Adrenal gland (tissue), 9 donors: ENCODE measurements at regions not wholly inside any gene's neighbourhood (a gene's known extent, or its start where the extent isn't known, plus 50 kb on each side); places are given as distances from the start of the nearest gene placed in this dataset.

ENCODE experiments used
- DNase-seq, 7 donors: peaks; one replicate each; pipeline ENCODE4 v3.0.0-alpha.2; 2019 to 2020
- H3K27ac ChIP-seq, 5 donors: fragments of 200-600 bp; sonication (generic) in 4 of 5; 1 replicate in 3 of 5; 2 replicates in 2 of 5; pipeline versions ENCODE4 v1.5.1 to v1.8.0; 2016 to 2020; ENCODE audit warnings: mild to moderate bottlenecking in 1 of 5
- H3K27me3 ChIP-seq: fragments of 200-600 bp; 2 replicates; pipeline ENCODE4 v1.8.0; 2021
- H3K36me3 ChIP-seq, 2 donors: fragments of 200-600 bp; replicated peaks in 1 of 2; 1 replicate in 1 of 2; 2 replicates in 1 of 2; pipeline versions ENCODE4 v1.5.1 to v1.8.0; 2018 to 2022
- H3K4me1 ChIP-seq, 2 donors: fragments of 200-600 bp; replicated peaks in 1 of 2; 1 replicate in 1 of 2; 2 replicates in 1 of 2; pipeline versions ENCODE4 v1.5.1 to v1.8.0; 2018 to 2021
- H3K4me3 ChIP-seq, 4 donors: fragments of 200-600 bp; sonication (generic) in 3 of 4; one replicate each; pipeline ENCODE4 v1.5.1; 2016 to 2018
- H3K9me3 ChIP-seq, 3 donors: fragments of 200-600 bp; sonication (generic) in 1 of 3; replicated peaks in 1 of 3; 1 replicate in 2 of 3; 2 replicates in 1 of 3; pipeline versions ENCODE4 v1.5.1 to v1.8.0; 2016 to 2021
- CTCF ChIP-seq, 6 experiments: fragments of 450-650 bp in 4 of 6; fragments of 200-600 bp in 2 of 6; sonication (generic) in 1 of 6; IDR thresholded peaks; 1 replicate in 5 of 6; 2 replicates in 1 of 6; pipeline versions ENCODE4 v1.5.1 to v1.8.0; 2016 to 2021; ENCODE audit warnings: antibody characterized with exemption in 6 of 6, mild to moderate bottlenecking in 2 of 6, moderate library complexity in 1 of 6
- POLR2A ChIP-seq, 2 donors: fragments of 450-650 bp; IDR thresholded peaks; one replicate each; pipeline ENCODE4 v1.6.1; 2017; ENCODE audit warnings: antibody characterized with exemption in 2 of 2, mild to moderate bottlenecking in 2 of 2, moderate library complexity in 1 of 2
- WGBS, 4 donors: extraction: QIAGEN DNeasy Blood & Tissue Kit in 2 of 4; methylation state at CpG; one replicate each; pipeline versions ENCODE4 v1.1.5 to v1.1.7; 2013 to 2017; 5-methylcytosine and 5-hydroxymethylcytosine counted together
- intact Hi-C, 2 donors: fragments of 100-400 bp; cut with DNase I; formaldehyde crosslinking; loops; one replicate each; pipeline versions ENCODE4 v1.14.1 to v1.15.0; 2022 to 2023
- donor health status: healthy with polysubstance abuse.
- donor health status: Bipolar disorder and iron deficiency.
- donor health status: DM: yes; HTN: yes; CAD: no.
- donor health status: DM: no; HTN: no; CAD: no.
- donor health status: DM: no; HTN: no; CAD: no.

DNA sequence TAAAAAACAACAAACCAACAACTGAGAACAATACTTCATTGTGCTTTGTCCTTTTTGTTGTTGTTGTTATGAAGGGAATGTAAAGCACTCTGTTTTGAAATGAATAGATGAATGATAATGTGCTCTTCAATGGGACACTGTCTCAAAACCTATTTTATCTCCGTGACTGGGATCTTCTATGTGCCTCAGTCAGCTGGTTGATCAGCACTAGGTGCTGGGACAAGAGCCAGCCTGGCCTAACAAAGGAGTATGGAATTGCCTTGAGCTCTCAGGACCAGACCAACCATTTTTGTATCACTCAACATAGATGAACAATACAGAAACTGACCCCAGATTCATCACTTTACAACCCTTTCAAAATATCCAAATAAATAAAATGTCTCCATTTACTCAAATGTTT, 440.2 kb downstream of the KCNJ2 start:
- WGBS, 4 donors: 78 to 87% (median 84%) methylated on average over 1 of the region's 1 CpG
- Histone ChIP-seq H3K4me3 (no peak overlapping the region), H3K36me3 (no peaks in the 10 kb centered on the region), H3K27me3 (no peaks in the 10 kb centered on the region), H3K4me1 (no peaks in the 10 kb centered on the region), H3K9me3 (no peaks in the 10 kb centered on the region), H3K27ac (no peak overlapping the region)
- intact Hi-C loops: no loop called here
- DNase-seq: no peak
- TF ChIP-seq POLR2A (IDR thresholded peaks at IDR 0.05) (no peak), CTCF (IDR thresholded peaks at IDR 0.05) (no peak)

DNA sequence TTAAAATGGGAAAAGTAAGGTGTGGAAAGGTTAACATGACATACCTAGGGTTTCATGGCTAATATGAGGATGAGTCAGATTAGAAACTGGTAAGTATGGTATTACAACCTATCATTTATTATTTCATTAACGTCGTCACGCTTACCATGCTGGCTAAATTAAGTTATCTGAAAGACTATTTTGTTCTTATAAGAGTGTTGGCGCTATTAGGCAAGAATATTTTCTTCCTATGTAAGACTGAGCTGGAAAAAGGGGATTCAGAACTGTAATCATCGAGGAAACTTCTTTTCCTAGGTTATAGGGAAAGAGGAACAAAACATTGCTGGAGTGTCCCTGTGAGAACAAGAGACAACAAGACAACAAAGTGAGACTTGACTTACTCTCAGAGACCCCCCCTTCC, 440.8 kb downstream of the KCNJ2 start:
- intact Hi-C loops: no loop called here
- WGBS, 4 donors: 84 to 90% (median 87%) methylated on average over 5 of the region's 5 CpGs
- no peak for TF ChIP-seq POLR2A (IDR thresholded peaks at IDR 0.05)
- TF ChIP-seq CTCF (IDR thresholded peaks at IDR 0.05): no peak
- no peaks in the 10 kb centered on the region for H3K36me3 ChIP-seq
- no peak for DNase-seq
- H3K27me3 ChIP-seq: no peaks in the 10 kb centered on the region
- no peak overlapping the region for H3K27ac ChIP-seq
- H3K4me1 ChIP-seq: no peaks in the 10 kb centered on the region
- H3K9me3 ChIP-seq: no peaks in the 10 kb centered on the region
- H3K4me3 ChIP-seq: no peak overlapping the region

GRCh38 chr17:70613681-70614080, 444.3 kb downstream of the KCNJ2 start:
- DNase-seq: no peak
- Histone ChIP-seq H3K27me3 (no peaks in the 10 kb centered on the region), H3K9me3 (no peaks in the 10 kb centered on the region), H3K4me1 (no peaks in the 10 kb centered on the region), H3K27ac (no peak overlapping the region), H3K36me3 (no peaks in the 10 kb centered on the region), H3K4me3 (no peak overlapping the region)
- WGBS, 4 donors: 48 to 87% (median 63%) methylated on average over 1 of the region's 1 CpG
- intact Hi-C loops: no loop called here
- no peak for TF ChIP-seq POLR2A (IDR thresholded peaks at IDR 0.05)
- TF ChIP-seq CTCF (IDR thresholded peaks at IDR 0.05): no peak

- 66 to 89% (median 78%) methylated on average over 2 of the region's 2 CpGs for WGBS, 4 donors
- intact Hi-C loops: no loop called here
Measured at GRCh38 chr17:70615831-70616230, 446.5 kb downstream of the KCNJ2 start.

More at GRCh38 chr17:70615831-70616230, 446.5 kb downstream of the KCNJ2 start:
- H3K9me3 ChIP-seq: no peaks in the 10 kb centered on the region
- no peak for DNase-seq
- H3K36me3 ChIP-seq: no peaks in the 10 kb centered on the region
- H3K27ac ChIP-seq: no peak overlapping the region
- H3K4me3 ChIP-seq: no peak overlapping the region
- TF ChIP-seq POLR2A (IDR thresholded peaks at IDR 0.05) (no peak), CTCF (IDR thresholded peaks at IDR 0.05) (no peak)
- no peaks in the 10 kb centered on the region for H3K27me3 ChIP-seq
- H3K4me1 ChIP-seq: no peaks in the 10 kb centered on the region
